GM19463 (cell line): ENCODE measurements at regions not wholly inside any gene's neighbourhood (a gene's known extent, or its start where the extent isn't known, plus 50 kb on each side); places are given as distances from the start of the nearest gene placed in this dataset.
"Not testable (repeated sequence)": the region's sequence is repeated elsewhere in the genome, so short reads cannot be mapped to it uniquely, and the experiment has no call there.

Source experiments
- ATAC-seq: cut with Tn5 transposase; IDR thresholded peaks from one replicate; pipeline ENCODE4 v1.9.1; 2021; ENCODE audit warnings: mild to moderate bottlenecking, moderate library complexity; ENCODE audit not compliant: unreplicated experiment

GRCh38 chr5:57398413-57399093, 84.1 kb downstream of the ACTBL2 start:
- no peak for ATAC-seq

DNA sequence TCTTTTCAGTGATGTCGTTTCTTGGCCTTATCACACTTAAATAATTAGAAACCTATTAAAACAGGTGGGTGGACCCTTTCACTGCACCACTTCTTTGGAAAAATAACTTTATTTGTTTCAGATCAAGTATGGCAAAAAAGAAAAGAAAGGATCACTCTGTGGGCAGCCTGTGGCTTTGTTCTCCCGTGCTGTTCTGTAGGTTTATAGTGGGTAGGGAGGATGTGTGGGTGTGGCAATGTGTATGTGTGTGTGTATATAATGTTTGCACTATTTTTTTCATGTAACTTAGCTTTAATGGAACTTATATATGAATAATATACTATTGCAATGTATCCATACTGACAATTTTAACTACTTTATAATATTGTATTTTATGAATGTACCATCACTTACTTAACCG, 85.9 kb downstream of the ACTBL2 start:
- no peak for ATAC-seq

DNA sequence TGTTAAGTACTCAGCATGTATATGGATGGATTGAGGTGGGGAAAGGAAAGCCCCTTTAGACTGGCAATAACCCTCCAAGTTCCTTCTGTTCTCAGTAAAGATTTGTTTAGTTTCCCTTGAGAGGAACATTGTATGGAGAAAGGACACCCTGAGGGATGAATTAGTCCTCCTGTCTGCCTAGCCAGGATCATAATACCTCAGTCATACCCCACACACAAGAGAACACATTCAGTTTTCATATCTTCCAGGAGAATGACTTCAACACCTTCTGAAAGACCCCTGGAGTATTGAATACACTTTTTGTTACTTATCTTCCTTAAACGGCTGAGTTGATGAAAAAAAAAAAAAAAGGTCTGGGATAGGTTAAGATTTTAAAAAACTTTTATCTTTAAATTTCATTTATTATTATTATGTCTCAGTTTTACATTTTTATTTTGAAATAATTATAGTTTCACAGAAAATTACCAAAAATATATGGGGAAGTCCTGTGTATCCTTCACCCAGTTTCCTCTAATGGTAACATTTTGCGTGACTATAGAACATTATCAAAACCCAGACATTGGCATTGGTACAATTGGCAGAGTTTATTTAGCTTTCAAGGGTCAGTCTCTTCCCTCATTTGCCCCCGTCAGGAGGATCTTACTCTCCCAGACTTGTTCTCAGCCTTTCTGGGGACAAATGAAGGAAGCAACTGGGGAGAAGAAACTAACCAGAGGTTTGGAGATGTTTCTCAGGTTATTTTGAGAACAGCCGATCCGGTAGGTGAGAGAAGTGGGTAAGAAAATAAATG, 88.0 kb downstream of the ACTBL2 start:
- ATAC-seq: no peak

DNA sequence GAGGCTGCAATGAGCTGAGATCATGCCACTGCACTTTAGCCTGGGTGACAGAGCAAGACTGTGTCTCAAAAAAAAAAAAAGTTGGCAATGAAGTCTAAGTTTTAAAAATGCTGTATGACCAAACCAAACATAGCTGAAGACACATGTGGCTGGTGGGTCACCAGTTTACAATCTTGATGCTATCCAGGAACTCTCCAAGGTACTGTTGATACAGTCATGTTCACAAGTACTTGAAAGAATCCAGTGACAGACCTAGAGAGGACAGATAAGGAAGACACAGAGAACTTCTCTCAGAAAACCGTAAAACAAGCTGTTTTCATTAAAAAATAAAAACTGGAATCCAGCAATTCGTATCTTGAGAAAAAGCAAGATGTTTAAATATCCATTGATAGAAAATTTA, 95.7 kb downstream of the ACTBL2 start:
- no peak for ATAC-seq

- ATAC-seq: no peak
These were observed 99.3 kb downstream of the ACTBL2 start for GRCh38 chr5:57383093-57383861.

- ATAC-seq: no peak
These were observed 100.0 kb downstream of the ACTBL2 start for GRCh38 chr5:57382655-57383054.

DNA sequence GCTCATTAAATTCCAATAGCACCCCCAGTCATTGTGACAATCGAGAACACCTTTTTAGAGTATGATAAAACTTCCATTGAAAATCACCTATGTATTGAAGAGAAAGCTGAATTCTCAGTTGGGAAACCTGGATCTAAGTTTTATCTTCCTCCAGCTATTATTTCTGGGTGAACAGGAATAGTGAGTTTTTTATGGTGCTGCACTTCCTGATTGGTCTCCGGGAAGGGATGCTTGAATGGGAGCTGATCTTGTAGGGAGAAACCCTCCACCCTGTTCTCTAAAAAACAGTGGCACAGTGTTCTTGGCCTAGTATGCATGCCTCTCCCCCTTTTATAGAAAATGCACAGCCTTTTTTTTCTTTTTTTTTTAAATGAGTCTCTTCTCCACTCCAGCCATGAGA, 112.2 kb downstream of the ACTBL2 start:
- ATAC-seq: no peak

- no peak for ATAC-seq
These were observed 114.6 kb downstream of the ACTBL2 start for GRCh38 chr5:57368010-57368409.

DNA sequence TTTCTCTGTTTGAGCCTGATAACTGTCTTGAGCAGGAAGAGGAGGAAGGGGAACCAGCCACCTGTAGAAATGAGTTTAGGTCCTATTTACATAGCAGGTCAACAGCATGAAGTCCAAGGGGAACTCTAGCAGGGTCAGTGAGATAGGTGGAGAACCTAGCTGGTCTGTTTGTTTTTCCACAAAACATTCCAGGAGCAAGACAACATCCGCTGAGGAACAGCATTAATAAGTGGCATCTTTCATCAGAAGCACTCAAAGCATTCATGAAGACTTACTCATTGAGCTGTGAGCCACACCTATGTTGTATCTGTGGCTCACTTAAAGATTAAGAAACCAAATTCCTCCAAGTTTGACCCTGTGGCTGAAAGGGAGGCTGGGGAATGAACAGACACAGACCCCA, 115.9 kb downstream of the ACTBL2 start:
- ATAC-seq: no peak

DNA sequence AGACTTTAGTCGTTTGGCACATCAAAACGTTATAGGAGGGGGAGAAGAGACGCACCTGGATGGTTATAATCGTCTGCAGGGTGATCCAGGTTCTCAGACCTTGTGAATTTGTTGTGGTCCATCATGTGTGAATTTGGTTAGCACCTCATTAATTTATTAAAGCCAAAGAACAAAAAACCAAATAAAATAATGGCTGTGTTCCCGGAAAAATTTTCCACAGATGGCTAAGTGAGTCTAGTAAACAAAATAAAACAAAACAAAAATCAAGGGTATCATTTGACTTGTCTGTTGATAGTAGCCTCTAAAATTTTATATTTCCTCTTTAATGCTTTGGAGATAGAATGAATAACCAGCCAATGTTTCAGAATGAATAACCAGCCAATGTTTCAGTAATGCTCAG, 119.7 kb downstream of the ACTBL2 start:
- no peak for ATAC-seq

DNA sequence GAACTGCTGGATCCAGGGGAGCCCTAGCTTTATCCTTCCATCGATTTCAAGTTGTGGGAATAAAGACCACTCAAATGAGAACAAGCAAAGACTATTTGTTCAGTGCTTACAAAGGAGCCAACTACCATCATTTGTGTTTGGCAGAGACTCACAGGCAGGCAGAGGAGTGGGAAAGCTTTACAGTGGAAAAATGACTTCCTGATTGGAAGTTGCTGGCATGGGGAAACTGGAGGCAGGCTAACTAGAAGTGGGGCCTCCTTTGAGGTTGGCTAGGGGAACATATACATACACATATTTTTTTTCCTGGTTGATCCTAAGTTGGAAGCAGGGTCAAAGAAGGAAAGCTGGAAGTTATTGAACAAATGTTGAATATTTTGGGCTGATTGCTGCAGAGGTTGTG, 121.7 kb downstream of the ACTBL2 start:
- ATAC-seq: no peak

GRCh38 chr5:57358796-57359592, 123.6 kb downstream of the ACTBL2 start:
- ATAC-seq: no peak

- ATAC-seq: not testable (repeated sequence)
These were observed 125.8 kb downstream of the ACTBL2 start for GRCh38 chr5:57356850-57357249.

GRCh38 chr5:57349214-57349613, 133.4 kb downstream of the ACTBL2 start:
- ATAC-seq: no peak

- no peak for ATAC-seq
These were observed 134.1 kb downstream of the ACTBL2 start for GRCh38 chr5:57348376-57349140.

DNA sequence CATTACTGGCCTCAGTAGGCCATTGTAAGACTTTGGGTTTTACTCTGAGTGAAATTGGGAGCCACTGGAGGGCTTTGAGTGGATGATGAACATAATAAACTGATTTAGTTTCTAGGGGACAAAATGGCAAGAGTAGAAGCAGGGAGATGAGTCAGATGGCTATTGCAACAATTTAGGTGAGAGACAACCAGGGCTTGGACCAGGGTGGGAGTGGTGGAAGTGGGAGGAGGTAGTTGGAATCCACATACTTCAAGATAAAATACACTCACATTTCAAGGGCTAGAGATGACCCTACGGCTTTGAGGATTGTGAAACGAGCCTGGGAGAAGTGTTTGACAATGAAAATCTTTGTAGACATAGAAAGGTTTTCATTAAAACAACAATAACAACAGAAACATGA, 136.3 kb downstream of the ACTBL2 start:
- ATAC-seq: no peak

DNA sequence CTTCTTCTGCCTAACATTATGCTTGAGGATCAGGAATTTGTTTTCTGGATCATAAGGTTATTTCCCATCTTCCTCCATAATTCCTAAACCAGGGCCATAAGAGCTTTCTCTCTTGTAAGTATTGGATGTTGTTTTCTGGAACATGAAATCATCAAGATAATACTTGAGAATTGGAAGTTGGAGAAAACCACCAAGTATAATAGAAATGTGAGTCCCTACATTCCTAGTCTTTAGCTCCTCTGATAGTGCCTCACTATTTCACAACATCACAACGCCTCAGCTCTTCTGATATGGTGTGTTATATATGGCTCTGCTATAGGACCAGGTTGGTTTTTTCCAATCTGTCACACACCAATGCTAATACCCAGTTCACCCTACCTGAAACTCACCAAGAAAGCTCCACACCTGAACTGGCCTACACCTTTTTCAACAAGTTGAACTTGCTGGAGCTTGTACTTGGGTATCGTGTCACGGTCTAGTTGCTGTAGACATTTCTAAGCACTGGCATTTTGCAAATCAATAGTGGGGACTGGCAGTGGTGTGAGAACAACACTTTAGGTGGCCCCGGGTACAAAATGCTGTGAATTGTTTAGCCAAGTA, 141.1 kb downstream of the ACTBL2 start:
- ATAC-seq: no peak

- ATAC-seq: no peak
These were observed 141.9 kb downstream of the ACTBL2 start for GRCh38 chr5:57340681-57341080.

- no peak for ATAC-seq
These were observed 143.1 kb downstream of the ACTBL2 start for GRCh38 chr5:57339521-57339920.

DNA sequence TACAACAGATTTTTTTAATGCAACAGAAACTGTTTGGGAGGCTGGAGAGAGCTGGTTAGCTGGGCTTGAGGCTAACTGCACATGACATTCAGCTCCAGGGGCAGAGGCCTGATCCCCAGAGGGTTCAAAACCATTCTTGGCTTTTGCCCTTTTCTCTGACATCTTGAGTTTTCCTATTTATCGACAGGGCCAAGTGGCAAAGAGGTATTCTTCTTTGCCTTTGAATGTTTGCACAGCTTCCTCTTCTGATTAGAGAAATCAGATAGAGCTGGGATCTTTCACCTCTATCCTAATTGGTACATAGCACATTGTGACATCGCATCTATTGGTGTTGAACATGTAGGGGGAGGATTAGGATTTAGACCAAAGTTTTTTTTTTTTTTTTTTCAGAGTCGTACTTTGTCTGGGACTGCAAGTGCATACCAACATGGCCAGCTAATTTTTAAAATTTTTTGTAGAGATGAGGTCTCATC, 143.7 kb downstream of the ACTBL2 start:
- no peak for ATAC-seq
